ENCODE measurements at regions not wholly inside any gene's neighbourhood (a gene's known extent, or its start where the extent isn't known, plus 50 kb on each side); places are given as distances from the start of the nearest gene placed in this dataset.

- H3K4me3 ChIP-seq (replicated peaks in 1 of 3; ENCODE audit: low read depth in 2 of 3, low read length in 3 of 3): no peak overlapping the region
- Mint-ChIP-seq H3K4me1 (no peaks in the 10 kb centered on the region), H3K27me3 (ENCODE audit: low read depth in 3 of 3) (peaks cover 0 to 1% (median 0%) of the 10 kb centered on the region in 3 donors), H3K9me3 (peaks cover 0 to 6% (median 0%) of the 10 kb centered on the region in 7 donors), H3K36me3 (no peaks in the 10 kb centered on the region), H3K4me3 (no peak overlapping the region), H3K27ac (no peak overlapping the region)
- no peaks in the 10 kb centered on the region for H3K27me3 ChIP-seq (ENCODE audit: control insufficient read depth in 2 of 2, insufficient read depth in 2 of 2, low read length in 2 of 2)
- H3K79me2 ChIP-seq (ENCODE audit: insufficient read depth, low read length): no peaks in the 10 kb centered on the region
- H4K20me1 ChIP-seq (ENCODE audit: insufficient read depth, low read length): no peaks in the 10 kb centered on the region
- no peak overlapping the region for H3K27ac ChIP-seq (ENCODE audit: low read depth in 1 of 2, low read length in 2 of 2)
- no peaks in the 10 kb centered on the region for H3K36me3 ChIP-seq (replicated peaks in 1 of 2; ENCODE audit: control insufficient read depth in 1 of 2, insufficient read depth in 2 of 2, low read length in 2 of 2)
- TF ChIP-seq, protein P1, sequence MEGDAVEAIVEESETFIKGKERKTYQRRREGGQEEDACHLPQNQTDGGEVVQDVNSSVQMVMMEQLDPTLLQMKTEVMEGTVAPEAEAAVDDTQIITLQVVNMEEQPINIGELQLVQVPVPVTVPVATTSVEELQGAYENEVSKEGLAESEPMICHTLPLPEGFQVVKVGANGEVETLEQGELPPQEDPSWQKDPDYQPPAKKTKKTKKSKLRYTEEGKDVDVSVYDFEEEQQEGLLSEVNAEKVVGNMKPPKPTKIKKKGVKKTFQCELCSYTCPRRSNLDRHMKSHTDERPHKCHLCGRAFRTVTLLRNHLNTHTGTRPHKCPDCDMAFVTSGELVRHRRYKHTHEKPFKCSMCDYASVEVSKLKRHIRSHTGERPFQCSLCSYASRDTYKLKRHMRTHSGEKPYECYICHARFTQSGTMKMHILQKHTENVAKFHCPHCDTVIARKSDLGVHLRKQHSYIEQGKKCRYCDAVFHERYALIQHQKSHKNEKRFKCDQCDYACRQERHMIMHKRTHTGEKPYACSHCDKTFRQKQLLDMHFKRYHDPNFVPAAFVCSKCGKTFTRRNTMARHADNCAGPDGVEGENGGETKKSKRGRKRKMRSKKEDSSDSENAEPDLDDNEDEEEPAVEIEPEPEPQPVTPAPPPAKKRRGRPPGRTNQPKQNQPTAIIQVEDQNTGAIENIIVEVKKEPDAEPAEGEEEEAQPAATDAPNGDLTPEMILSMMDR (IDR thresholded peaks at IDR 0.05): no peak
- intact Hi-C loops (cut with micrococcal nuclease): no loop called here
- no peaks in the 10 kb centered on the region for H3K4me1 ChIP-seq (ENCODE audit: control insufficient read depth in 1 of 2, insufficient read depth in 2 of 2, low read length in 2 of 2)
- no peak for DNase-seq
- no peak overlapping the region for H2AFZ ChIP-seq (ENCODE audit: insufficient read depth, low read depth, low read length, poor library complexity, severe bottlenecking)
- no peak overlapping the region for H3K9ac ChIP-seq (ENCODE audit: insufficient read depth, low read length, poor library complexity, severe bottlenecking)
- no peak overlapping the region for H3K4me2 ChIP-seq (replicated peaks; ENCODE audit: extremely low read depth, low read length, poor library complexity, severe bottlenecking)
- no peaks in the 10 kb centered on the region for H3K9me3 ChIP-seq (replicated peaks in 1 of 2; ENCODE audit: control insufficient read depth in 1 of 2, insufficient read depth in 1 of 2, low read length in 2 of 2)
These were observed 419.2 kb downstream of the DIPK2A start for GRCh38 chr3:144390786-144391185.

- no peaks in the 10 kb centered on the region for H3K36me3 Mint-ChIP-seq
- H3K9me3 Mint-ChIP-seq: peaks cover 0 to 4% (median 0%) of the 10 kb centered on the region in 7 donors
- Histone ChIP-seq H3K79me2 (ENCODE audit: insufficient read depth, low read length) (no peaks in the 10 kb centered on the region), H3K36me3 (replicated peaks in 1 of 2; ENCODE audit: control insufficient read depth in 1 of 2, insufficient read depth in 2 of 2, low read length in 2 of 2) (no peaks in the 10 kb centered on the region), H2AFZ (ENCODE audit: insufficient read depth, low read depth, low read length, poor library complexity, severe bottlenecking) (no peak overlapping the region), H3K9me3 (replicated peaks in 1 of 2; ENCODE audit: control insufficient read depth in 1 of 2, insufficient read depth in 1 of 2, low read length in 2 of 2) (no peaks in the 10 kb centered on the region), H4K20me1 (ENCODE audit: insufficient read depth, low read length) (no peaks in the 10 kb centered on the region), H3K9ac (ENCODE audit: insufficient read depth, low read length, poor library complexity, severe bottlenecking) (no peak overlapping the region), H3K27me3 (ENCODE audit: control insufficient read depth in 2 of 2, insufficient read depth in 2 of 2, low read length in 2 of 2) (no peaks in the 10 kb centered on the region), H3K4me2 (replicated peaks; ENCODE audit: extremely low read depth, low read length, poor library complexity, severe bottlenecking) (no peak overlapping the region), H3K4me3 (replicated peaks in 1 of 3; ENCODE audit: low read depth in 2 of 3, low read length in 3 of 3) (no peak overlapping the region), H3K4me1 (ENCODE audit: control insufficient read depth in 1 of 2, insufficient read depth in 2 of 2, low read length in 2 of 2) (no peaks in the 10 kb centered on the region), H3K27ac (ENCODE audit: low read depth in 1 of 2, low read length in 2 of 2) (no peak overlapping the region)
- DNase-seq: no peak
- peaks cover 0 to 1% (median 0%) of the 10 kb centered on the region in 3 donors for H3K27me3 Mint-ChIP-seq (ENCODE audit: low read depth in 3 of 3)
- H3K4me1 Mint-ChIP-seq: no peaks in the 10 kb centered on the region
- TF ChIP-seq, protein P1 (IDR thresholded peaks at IDR 0.05): no peak
- intact Hi-C loops (cut with micrococcal nuclease): no loop called here
- no peak overlapping the region for H3K4me3 Mint-ChIP-seq
- no peak overlapping the region for H3K27ac Mint-ChIP-seq
These were observed 419.6 kb downstream of the DIPK2A start for GRCh38 chr3:144391236-144391635.

Data from CD14-positive monocyte (primary cell).